ENCODE measurements at regions not wholly inside any gene's neighbourhood (a gene's known extent, or its start where the extent isn't known, plus 50 kb on each side); places are given as distances from the start of the nearest gene placed in this dataset.

- TF ChIP-seq POLR2A (IDR thresholded peaks at IDR 0.05) = no peak
- TF ChIP-seq CTCF (IDR thresholded peaks at IDR 0.05) = peak in 1 of 12 donors; percentile 2
- DNase-seq (peak; percentile 93 to 97 (median 95)), ATAC-seq (peak; percentile 93 to 97 (median 95))
- 6 to 30% (median 10%) methylated on average over 16 of the region's 16 CpGs for WGBS, 4 donors
- Histone ChIP-seq H3K27me3 (no peaks in the 10 kb centered on the region), H3K4me3 (peak overlapping the region in 7 of 12 donors; percentile 2 to 21 (median 14)), H3K36me3 (no peaks in the 10 kb centered on the region), H3K27ac (peak overlapping the region; percentile 56 to 86 (median 75)), H3K4me1 (peaks cover 0 to 35% (median 28%) of the 10 kb centered on the region in 12 donors), H3K9me3 (no peaks in the 10 kb centered on the region)
- intact Hi-C loops (cut with DNase I) = no loop called here
Observed at GRCh38 chr16:85321509-85322271, 209.4 kb upstream of the CIBAR2 start.

GRCh38 chr16:85323230-85323960 lies 211.1 kb upstream of the CIBAR2 start:
- Histone ChIP-seq H3K9me3 (no peaks in the 10 kb centered on the region), H3K27me3 (peaks cover 0 to 9% (median 0%) of the 10 kb centered on the region in 9 donors), H3K4me3 (no peak overlapping the region), H3K36me3 (no peaks in the 10 kb centered on the region), H3K4me1 (peaks cover 0 to 42% (median 29%) of the 10 kb centered on the region in 12 donors), H3K27ac (peak overlapping the region in 8 of 12 donors; percentile 56 to 86 (median 80))
- intact Hi-C loops (cut with DNase I) = no loop called here
- no peak for TF ChIP-seq CTCF (IDR thresholded peaks at IDR 0.05)
- no peak for TF ChIP-seq POLR2A (IDR thresholded peaks at IDR 0.05)
- ATAC-seq = no peak
- DNase-seq = peak in 1 of 5 donors; percentile 38
- 84 to 92% (median 90%) methylated on average over 12 to 14 of the region's 14 CpGs for WGBS, 4 donors

GRCh38 chr16:85323961-85324253 lies 211.6 kb upstream of the CIBAR2 start:
- no peak overlapping the region for H3K27ac ChIP-seq
- H3K27me3 ChIP-seq = peaks cover 0 to 12% (median 0%) of the 10 kb centered on the region in 9 donors
- ATAC-seq (no peak), DNase-seq (no peak)
- 95 to 98% (median 97%) methylated on average over 10 of the region's 10 CpGs for WGBS, 4 donors
- intact Hi-C loops (cut with DNase I) = no loop called here
- TF ChIP-seq POLR2A (IDR thresholded peaks at IDR 0.05) (no peak), CTCF (IDR thresholded peaks at IDR 0.05) (no peak)
- H3K4me3 ChIP-seq = no peak overlapping the region
- no peaks in the 10 kb centered on the region for H3K9me3 ChIP-seq
- peaks cover 0 to 47% (median 33%) of the 10 kb centered on the region in 12 donors for H3K4me1 ChIP-seq
- no peaks in the 10 kb centered on the region for H3K36me3 ChIP-seq

- intact Hi-C loops (cut with DNase I) = no loop called here
Observed at GRCh38 chr16:85324488-85324887, 212.2 kb upstream of the CIBAR2 start.

More at GRCh38 chr16:85324488-85324887, 212.2 kb upstream of the CIBAR2 start:
- Histone ChIP-seq H3K9me3 (no peaks in the 10 kb centered on the region), H3K4me1 (peaks cover 0 to 53% (median 38%) of the 10 kb centered on the region in 12 donors), H3K27ac (no peak overlapping the region), H3K4me3 (no peak overlapping the region), H3K27me3 (peaks cover 0 to 14% (median 0%) of the 10 kb centered on the region in 9 donors), H3K36me3 (no peaks in the 10 kb centered on the region)
- ATAC-seq (no peak), DNase-seq (peak in 1 of 5 donors; percentile 41)
- 93 to 96% (median 94%) methylated on average over 13 of the region's 13 CpGs for WGBS, 4 donors
- TF ChIP-seq CTCF (IDR thresholded peaks at IDR 0.05) = no peak
- no peak for TF ChIP-seq POLR2A (IDR thresholded peaks at IDR 0.05)

All from heart left ventricle (tissue), 16 donors.